Uterus (tissue), 3 donors: ENCODE measurements at regions not wholly inside any gene's neighbourhood (a gene's known extent, or its start where the extent isn't known, plus 50 kb on each side); places are given as distances from the start of the nearest gene placed in this dataset.

ENCODE experiments used
- DNase-seq, 2 donors: peaks; one replicate each; pipeline ENCODE4 v3.0.0-alpha.2; 2019 to 2020
- H3K27ac ChIP-seq, 2 donors: fragments of 200-600 bp; sonication (generic); 1 replicate in 1 of 2; 2 replicates in 1 of 2; pipeline ENCODE4 v1.5.1; 2016 to 2018
- H3K27me3 ChIP-seq, 2 donors: fragments of 200-600 bp; sonication (generic); one replicate each; pipeline ENCODE4 v1.5.1; 2018 to 2019; ENCODE audit warnings: control low read depth in 1 of 2
- H3K36me3 ChIP-seq, 2 donors: fragments of 200-600 bp; sonication (generic); one replicate each; pipeline ENCODE4 v1.5.1; 2019; ENCODE audit warnings: control low read depth in 1 of 2
- H3K4me1 ChIP-seq, 2 donors: fragments of 200-600 bp; sonication (generic); one replicate each; pipeline ENCODE4 v1.5.1; 2018 to 2019; ENCODE audit warnings: control low read depth in 1 of 2
- H3K4me3 ChIP-seq, 2 donors: fragments of 200-600 bp; sonication (generic); 1 replicate in 1 of 2; 2 replicates in 1 of 2; pipeline ENCODE4 v1.5.1; 2018 to 2019; ENCODE audit warnings: mild to moderate bottlenecking in 1 of 2
- H3K9me3 ChIP-seq, 2 donors: fragments of 200-600 bp; sonication (generic); one replicate each; pipeline ENCODE4 v1.5.1; 2019; ENCODE audit warnings: control low read depth in 1 of 2
- CTCF ChIP-seq, 4 experiments: fragments of 200-600 bp in 2 of 4; fragments of 450-650 bp in 2 of 4; sonication (generic) in 2 of 4; IDR thresholded peaks; one replicate each; pipeline ENCODE4 v1.5.1; 2016 to 2019; ENCODE audit warnings: antibody characterized with exemption in 4 of 4, mild to moderate bottlenecking in 2 of 4, moderate library complexity in 1 of 4
- POLR2A ChIP-seq, 2 donors: fragments of 450-650 bp; IDR thresholded peaks; one replicate each; pipeline ENCODE4 v1.6.1; 2016; ENCODE audit warnings: antibody characterized with exemption in 2 of 2, mild to moderate bottlenecking in 1 of 2, moderate library complexity in 1 of 2
- intact Hi-C: fragments of 100-400 bp; cut with DNase I; formaldehyde crosslinking; loops from one replicate; pipeline ENCODE4 v1.15.1; 2023; ENCODE audit warnings: low total_unique reads
- donor health status: DM: yes; HTN: yes; CAD: no.

GRCh38 chr1:181985281-181985680 is 76.2 kb downstream of the ZNF648 start:
- DNase-seq, result no peak
- no peak overlapping the region for H3K4me3 ChIP-seq
- H3K4me1 ChIP-seq, result no peaks in the 10 kb centered on the region
- intact Hi-C loops, result no loop called here
- H3K36me3 ChIP-seq, result no peaks in the 10 kb centered on the region
- no peak overlapping the region for H3K27ac ChIP-seq
- no peak for TF ChIP-seq CTCF (IDR thresholded peaks at IDR 0.05)
- no peak for TF ChIP-seq POLR2A (IDR thresholded peaks at IDR 0.05)
- H3K9me3 ChIP-seq, result no peaks in the 10 kb centered on the region
- H3K27me3 ChIP-seq, result no peaks in the 10 kb centered on the region

GRCh38 chr1:181984006-181984405 is 77.5 kb downstream of the ZNF648 start:
- H3K4me3 ChIP-seq, result no peak overlapping the region
- H3K27me3 ChIP-seq, result no peaks in the 10 kb centered on the region
- no peaks in the 10 kb centered on the region for H3K9me3 ChIP-seq
- no peak overlapping the region for H3K27ac ChIP-seq
- no peak for TF ChIP-seq CTCF (IDR thresholded peaks at IDR 0.05)
- TF ChIP-seq POLR2A (IDR thresholded peaks at IDR 0.05), result no peak
- no peaks in the 10 kb centered on the region for H3K36me3 ChIP-seq
- no peaks in the 10 kb centered on the region for H3K4me1 ChIP-seq
- DNase-seq, result no peak
- intact Hi-C loops, result no loop called here

GRCh38 chr1:181981821-181982220 is 79.7 kb downstream of the ZNF648 start:
- intact Hi-C loops, result no loop called here
- no peaks in the 10 kb centered on the region for H3K36me3 ChIP-seq
- H3K27ac ChIP-seq, result no peak overlapping the region

GRCh38 chr1:181972256-181972655 is 89.3 kb downstream of the ZNF648 start:
- Histone ChIP-seq H3K27ac (no peak overlapping the region), H3K4me1 (no peaks in the 10 kb centered on the region), H3K4me3 (no peak overlapping the region), H3K9me3 (no peaks in the 10 kb centered on the region), H3K36me3 (no peaks in the 10 kb centered on the region), H3K27me3 (no peaks in the 10 kb centered on the region)
- TF ChIP-seq POLR2A (IDR thresholded peaks at IDR 0.05) (no peak), CTCF (IDR thresholded peaks at IDR 0.05) (no peak)
- no peak for DNase-seq
- intact Hi-C loops, result no loop called here

More at GRCh38 chr1:181981821-181982220, 79.7 kb downstream of the ZNF648 start:
- Histone ChIP-seq H3K9me3 (no peaks in the 10 kb centered on the region), H3K4me1 (no peaks in the 10 kb centered on the region), H3K4me3 (no peak overlapping the region), H3K27me3 (no peaks in the 10 kb centered on the region)
- TF ChIP-seq POLR2A (IDR thresholded peaks at IDR 0.05) (no peak), CTCF (IDR thresholded peaks at IDR 0.05) (no peak)
- DNase-seq, result no peak

- Histone ChIP-seq H3K4me3 (no peak overlapping the region), H3K9me3 (no peaks in the 10 kb centered on the region), H3K4me1 (no peaks in the 10 kb centered on the region), H3K27ac (no peak overlapping the region), H3K36me3 (no peaks in the 10 kb centered on the region), H3K27me3 (no peaks in the 10 kb centered on the region)
- intact Hi-C loops, result no loop called here
- DNase-seq, result no peak
- TF ChIP-seq POLR2A (IDR thresholded peaks at IDR 0.05) (no peak), CTCF (IDR thresholded peaks at IDR 0.05) (no peak)
Measured at GRCh38 chr1:181971424-181971823, 90.1 kb downstream of the ZNF648 start.
